Upper lobe of left lung (tissue), 4 donors: ENCODE measurements at regions not wholly inside any gene's neighbourhood (a gene's known extent, or its start where the extent isn't known, plus 50 kb on each side); places are given as distances from the start of the nearest gene placed in this dataset.

Experiments
- CTCF ChIP-seq, 6 experiments: fragments of 450-650 bp in 4 of 6; fragments of 200-600 bp in 2 of 6; sonication (generic) in 2 of 6; IDR thresholded peaks; one replicate each; pipeline ENCODE4 v1.5.1; 2016 to 2019; ENCODE audit warnings: antibody characterized with exemption in 6 of 6
- EP300 ChIP-seq, 4 donors: sonication (generic); formaldehyde crosslinking; IDR thresholded peaks; one replicate each; pipeline ENCODE4 v1.5.1; 2017; ENCODE audit warnings: antibody characterized with exemption in 4 of 4, control low read depth in 2 of 4

GRCh38 chr1:219330669-219331068 is 157.0 kb downstream of the LYPLAL1 start:
- no peak for TF ChIP-seq EP300 (IDR thresholded peaks at IDR 0.05)
- no peak for TF ChIP-seq CTCF (IDR thresholded peaks at IDR 0.05)
